IMR-90 (cell line): ENCODE measurements at regions not wholly inside any gene's neighbourhood (a gene's known extent, or its start where the extent isn't known, plus 50 kb on each side); places are given as distances from the start of the nearest gene placed in this dataset.

Experiments
- ATAC-seq: fragments of 200-7000 bp; cut with Tn5 transposase; 2 replicates; pipeline ENCODE4 v1.9.1; 2020; ENCODE audit warnings: low read depth, mild to moderate bottlenecking, moderate library complexity
- BruUV-seq: library from RNA; stranded (reverse); fragments of 400-500 nt; replicated peaks from 2 replicates; lab custom pipeline; 2021; lab: Mats Ljungman, UMichigan
- CTCF ChIA-PET: fragments of 300-600 bp; formaldehyde crosslinking; extraction: SDS; loops from one replicate; lab custom pipeline; 2021; ENCODE audit warnings: antibody characterized with exemption; lab: Yijun Ruan, JAX
- POLR2A ChIA-PET: fragments of 300-600 bp; sonication (Branson Sonifier 250); formaldehyde crosslinking; loops from one replicate; lab custom pipeline; 2022; ENCODE audit warnings: antibody characterized with exemption; ENCODE audit not compliant: unreplicated experiment; lab: Charles Lee
- DNase-seq: peaks from one replicate; pipeline ENCODE4 v3.0.0; 2013
- H2AFZ ChIP-seq: replicated peaks from 2 replicates; pipeline ENCODE3; 2013; ENCODE audit warnings: low read length, mild to moderate bottlenecking; ENCODE audit not compliant: poor library complexity
- H2AK5ac ChIP-seq: 2 replicates; pipeline ENCODE4 v1.6.1; 2013; ENCODE audit warnings: low read depth, low read length, inconsistent platforms
- H2AK9ac ChIP-seq: replicated peaks from 2 replicates; pipeline ENCODE3; 2013; ENCODE audit warnings: mild to moderate bottlenecking, low read depth, low read length, moderate library complexity; ENCODE audit not compliant: poor library complexity
- H2BK120ac ChIP-seq: 2 replicates; pipeline ENCODE4 v1.6.1; 2013; ENCODE audit warnings: low read depth, low read length, inconsistent platforms
- H2BK15ac ChIP-seq: 3 replicates; pipeline ENCODE4 v1.6.1; 2013; ENCODE audit warnings: low read depth, low read length, inconsistent platforms
- H2BK20ac ChIP-seq: 2 replicates; pipeline ENCODE4 v1.6.1; 2013; ENCODE audit warnings: low read depth, mild to moderate bottlenecking, inconsistent platforms, low read length, moderate library complexity
- H2BK5ac ChIP-seq: 2 replicates; pipeline ENCODE4 v1.6.1; 2013; ENCODE audit warnings: mild to moderate bottlenecking, low read depth, low read length, inconsistent platforms; ENCODE audit not compliant: poor library complexity, severe bottlenecking
- H3K14ac ChIP-seq: replicated peaks from 2 replicates; pipeline ENCODE4 v1.6.1; 2013; ENCODE audit warnings: low read depth, low read length, inconsistent platforms
- H3K18ac ChIP-seq: 2 replicates; pipeline ENCODE4 v1.6.1; 2013; ENCODE audit warnings: low read depth, low read length, control low read depth
- H3K23ac ChIP-seq: 2 replicates; pipeline ENCODE4 v1.6.1; 2013; ENCODE audit warnings: low read depth, low read length, inconsistent platforms
- H3K27ac ChIP-seq: 2 replicates; pipeline ENCODE4 v1.5.1; 2013; ENCODE audit warnings: mild to moderate bottlenecking, control low read depth, low read length; ENCODE audit not compliant: insufficient read depth
- H3K27me3 ChIP-seq: 2 replicates; pipeline ENCODE4 v1.6.1; 2013; ENCODE audit warnings: low read length; ENCODE audit not compliant: control insufficient read depth, insufficient read depth
- H3K36me3 ChIP-seq: 2 replicates; pipeline ENCODE4 v1.6.1; 2013; ENCODE audit warnings: low read length, mixed read lengths; ENCODE audit not compliant: control insufficient read depth, insufficient read depth
- H3K4ac ChIP-seq: 2 replicates; pipeline ENCODE4 v1.6.1; 2013; ENCODE audit warnings: low read depth, low read length, inconsistent platforms
- H3K4me1 ChIP-seq: 2 replicates; pipeline ENCODE4 v1.6.1; 2013; ENCODE audit warnings: low read length, mixed read lengths; ENCODE audit not compliant: control insufficient read depth, insufficient read depth
- H3K4me2 ChIP-seq: 2 replicates; pipeline ENCODE4 v1.6.1; 2013; ENCODE audit warnings: low read depth, mild to moderate bottlenecking, control low read depth, low read length, moderate library complexity
- H3K4me3 ChIP-seq: 2 replicates; pipeline ENCODE4 v1.5.1; 2013; ENCODE audit warnings: low read depth, mild to moderate bottlenecking, control low read depth, low read length, moderate library complexity; ENCODE audit not compliant: insufficient read depth
- H3K56ac ChIP-seq: 2 replicates; pipeline ENCODE4 v1.6.1; 2013; ENCODE audit warnings: low read length, inconsistent platforms; ENCODE audit not compliant: insufficient read depth; ENCODE audit errors: extremely low read depth
- H3K79me1 ChIP-seq, 2 experiments: 2 replicates each; pipeline ENCODE4 v1.6.1; 2013; ENCODE audit warnings: low read length in 2 of 2, inconsistent platforms in 1 of 2, low read depth in 1 of 2
- H3K9ac ChIP-seq: 2 replicates; pipeline ENCODE4 v1.6.1; 2013; ENCODE audit warnings: low read depth, low read length, control low read depth
- H3K9me1 ChIP-seq: 2 replicates; pipeline ENCODE4 v1.6.1; 2013; ENCODE audit warnings: low read length, inconsistent platforms; ENCODE audit not compliant: insufficient read depth
- H3K9me3 ChIP-seq: 2 replicates; pipeline ENCODE4 v1.6.1; 2013; ENCODE audit warnings: low read length; ENCODE audit not compliant: control insufficient read depth, insufficient read depth
- H4K20me1 ChIP-seq: 2 replicates; pipeline ENCODE4 v1.6.1; 2013; ENCODE audit warnings: low read length, inconsistent platforms; ENCODE audit not compliant: insufficient read depth
- H4K5ac ChIP-seq: 2 replicates; pipeline ENCODE4 v1.6.1; 2013; ENCODE audit warnings: mild to moderate bottlenecking, low read depth, low read length, control low read depth
- H4K8ac ChIP-seq, 2 experiments: 2 replicates each; pipeline ENCODE4 v1.6.1; 2013; ENCODE audit warnings: low read depth in 2 of 2, low read length in 2 of 2, control low read depth in 1 of 2, inconsistent platforms in 1 of 2
- H4K91ac ChIP-seq: 2 replicates; pipeline ENCODE4 v1.6.1; 2013; ENCODE audit warnings: low read depth, low read length, inconsistent platforms; ENCODE audit not compliant: insufficient read depth
- NFE2L2 ChIP-seq: fragments of 150-350 bp; IDR thresholded peaks from 2 replicates; pipeline ENCODE4 v1.6.1; 2016; ENCODE audit warnings: low read depth, mild to moderate bottlenecking, low read length
- POLR2A ChIP-seq: IDR thresholded peaks from 2 replicates; pipeline ENCODE4 v1.6.1; 2012; ENCODE audit warnings: mild to moderate bottlenecking, low read depth, low read length
- WGBS, 2 experiments: methylation state at CpG; one replicate each; pipeline versions ENCODE4 v1.1.5 to v1.1.7; 2013; ENCODE audit warnings: missing lambda C conversion rate in 2 of 2; ENCODE audit not compliant: insufficient read length in 1 of 2; ENCODE audit errors: extremely low coverage in 2 of 2; 5-methylcytosine and 5-hydroxymethylcytosine counted together
- dilution Hi-C: fragments of 300-500 bp; cut with HindIII; formaldehyde crosslinking; loops from one replicate; pipeline ENCODE4 v1.14.3; 2018; ENCODE audit warnings: low sequenced_read_pairs; ENCODE audit not compliant: unreplicated experiment
- in situ Hi-C: fragments of 300-500 bp; cut with MboI; formaldehyde crosslinking; loops from 3 replicates; pipeline ENCODE4 v1.14.3; 2019; ENCODE audit warnings: low sequenced_read_pairs, inconsistent platforms, mixed read lengths
- intact Hi-C: fragments of 100-400 bp; cut with micrococcal nuclease; formaldehyde crosslinking; loops from 2 replicates; pipeline ENCODE4 v1.10.0; 2022

DNA sequence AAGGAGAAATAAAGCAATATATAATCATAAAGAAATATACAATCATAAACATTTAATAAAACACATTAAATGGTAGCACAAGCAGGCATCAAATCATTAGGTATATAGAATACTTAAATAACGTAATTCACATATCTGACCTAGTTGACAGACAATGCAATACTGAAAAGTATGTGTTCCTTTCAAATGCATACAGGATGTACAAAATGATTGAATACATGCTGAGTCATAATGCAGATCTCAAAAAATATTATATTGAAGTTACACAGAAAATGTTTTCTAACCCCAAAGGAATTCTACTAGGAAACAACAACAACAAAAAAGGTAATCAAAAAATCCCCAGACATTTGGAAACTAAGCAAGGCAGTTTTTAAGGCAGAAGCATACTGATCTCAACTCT, 1072.0 kb upstream of the INTU start:
- H3K9ac ChIP-seq: no peak overlapping the region
- H3K36me3 ChIP-seq: no peaks in the 10 kb centered on the region
- no peaks in the 10 kb centered on the region for H3K9me3 ChIP-seq
- H4K20me1 ChIP-seq: no peaks in the 10 kb centered on the region
- H2BK20ac ChIP-seq: no peak overlapping the region
- no peak overlapping the region for H3K23ac ChIP-seq
- H3K4me2 ChIP-seq: no peak overlapping the region
- no peak overlapping the region for H2AK9ac ChIP-seq
- H3K27me3 ChIP-seq: no peaks in the 10 kb centered on the region
- H3K18ac ChIP-seq: no peak overlapping the region
- H2BK5ac ChIP-seq: no peak overlapping the region
- no TSS peak for BruUV-seq
- H2BK120ac ChIP-seq: no peak overlapping the region
- CTCF ChIA-PET: no interaction called here
- no CpG with 5 or more reads among the region's 1 CpG for WGBS, 2 experiments
- in situ Hi-C loops (no loop called here), intact Hi-C loops (no loop called here), dilution Hi-C loops (no loop called here)
- H4K5ac ChIP-seq: no peak overlapping the region
- no peak for ATAC-seq
- no peak overlapping the region for H2AFZ ChIP-seq
- no peak overlapping the region for H2BK15ac ChIP-seq
- H3K9me1 ChIP-seq: no peaks in the 10 kb centered on the region
- H3K14ac ChIP-seq: no peak overlapping the region
- TF ChIP-seq NFE2L2: peak; percentile 38; the same call in 1 of the 2 replicates
- no peak for TF ChIP-seq POLR2A
- H4K91ac ChIP-seq: no peak overlapping the region
- H4K8ac ChIP-seq: no peak overlapping the region
- no peaks in the 10 kb centered on the region for H3K4me1 ChIP-seq
- H3K4me3 ChIP-seq: no peak overlapping the region
- no peaks in the 10 kb centered on the region for H3K79me1 ChIP-seq
- no peak overlapping the region for H3K27ac ChIP-seq
- no peak for DNase-seq
- no peak overlapping the region for H2AK5ac ChIP-seq
- no peak overlapping the region for H3K56ac ChIP-seq
- POLR2A ChIA-PET: no interaction called here
- no peak overlapping the region for H3K4ac ChIP-seq
